ENCODE measurements at regions not wholly inside any gene's neighbourhood (a gene's known extent, or its start where the extent isn't known, plus 50 kb on each side); places are given as distances from the start of the nearest gene placed in this dataset.

DNA sequence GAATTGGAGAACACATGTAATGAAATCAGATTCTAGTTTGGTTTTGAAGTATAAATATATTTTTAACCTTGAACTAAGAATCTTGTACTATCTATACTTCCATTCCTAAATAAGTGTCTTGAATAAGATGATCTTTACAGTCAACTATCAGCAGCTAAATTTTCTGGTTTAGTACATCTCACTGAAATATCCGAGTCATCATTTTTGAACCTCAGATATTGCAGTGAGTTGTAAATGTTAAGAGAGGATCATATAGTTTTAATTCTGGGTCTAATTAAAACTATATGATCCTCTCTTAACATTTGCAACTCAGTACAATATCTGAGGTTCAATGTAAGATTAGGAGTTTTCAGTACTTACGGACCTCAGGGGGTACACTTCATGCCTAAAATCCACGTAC lies 768.8 kb upstream of the ADAMTS5 start:
- no peak for ATAC-seq
- H2AFZ ChIP-seq (ENCODE audit: low read depth, low read length) = no peak overlapping the region
- H3K79me2 ChIP-seq (ENCODE audit: control insufficient read depth, insufficient read depth, low read length) = no peaks in the 10 kb centered on the region
- H3K36me3 ChIP-seq (ENCODE audit: control insufficient read depth, insufficient read depth, low read length) = no peaks in the 10 kb centered on the region
- CTCF ChIA-PET (ENCODE audit: low intra/inter-chr PET ratio) = no interaction called here
- no TSS peak for BruUV-seq (replicated peaks)
- H3K9me1 ChIP-seq (ENCODE audit: control insufficient read depth, insufficient read depth, low read length) = no peaks in the 10 kb centered on the region
- no peak overlapping the region for H3K27ac ChIP-seq (ENCODE audit: extremely low read depth, low read depth, low read length)
- FAIRE-seq = no peak
- POLR2A ChIA-PET = no interaction called here
- no peak overlapping the region for H3K4me2 ChIP-seq (ENCODE audit: insufficient read depth, low read length)
- intact Hi-C loops (cut with micrococcal nuclease) = no loop called here
- WGBS (ENCODE audit: insufficient coverage, low coverage, missing lambda C conversion rate) = 2% methylated on average over 3 of the region's 3 CpGs
- no peak overlapping the region for H3K4me3 ChIP-seq
- no peaks in the 10 kb centered on the region for H3K9me3 ChIP-seq (replicated peaks; ENCODE audit: control insufficient read depth, insufficient read depth, low read depth, low read length)
- no peaks in the 10 kb centered on the region for H3K27me3 ChIP-seq (ENCODE audit: control insufficient read depth in 2 of 2, insufficient read depth in 2 of 2, low read length in 2 of 2)
- no peaks in the 10 kb centered on the region for H3K4me1 ChIP-seq (replicated peaks in 1 of 2; ENCODE audit: control insufficient read depth in 2 of 2, insufficient read depth in 2 of 2, low read length in 2 of 2)
- no peak for DNase-seq (ENCODE audit: extremely low read depth in 1 of 4, low spot score in 3 of 4)
- in situ Hi-C loops (cut with MboI) = no loop called here
- TF ChIP-seq ZNF780A (CRISPR knock-in tag; IDR thresholded peaks at IDR 0.05) = no peak
- TF ChIP-seq ZNF316 (IDR thresholded peaks at IDR 0.05) = peak; percentile 63
- TF ChIP-seq C11orf30 (IDR thresholded peaks at IDR 0.05; ENCODE audit: low read depth) = peak; percentile 13; the same call in 1 of the 2 replicates
- 0 out of 2 replicates have a peak, but pooled peaks have one; percentile 32 for TF ChIP-seq MAFG (tag; conservative IDR thresholded peaks at IDR 0.05)
- peak; percentile 12; the same call in 1 of the 2 replicates for TF ChIP-seq MAFF (IDR thresholded peaks at IDR 0.05; ENCODE audit: low read length)
- TF ChIP-seq MAFK (IDR thresholded peaks at IDR 0.05; ENCODE audit: low read length) = peak; percentile 12; the same call in 1 of the 2 replicates
- no peaks in the 10 kb centered on the region for H4K20me1 ChIP-seq (replicated peaks; ENCODE audit: control insufficient read depth, insufficient read depth, low read length)
- H3K9ac ChIP-seq (ENCODE audit: insufficient read depth in 1 of 2, low read depth in 2 of 2, low read length in 2 of 2) = no peak overlapping the region

DNA sequence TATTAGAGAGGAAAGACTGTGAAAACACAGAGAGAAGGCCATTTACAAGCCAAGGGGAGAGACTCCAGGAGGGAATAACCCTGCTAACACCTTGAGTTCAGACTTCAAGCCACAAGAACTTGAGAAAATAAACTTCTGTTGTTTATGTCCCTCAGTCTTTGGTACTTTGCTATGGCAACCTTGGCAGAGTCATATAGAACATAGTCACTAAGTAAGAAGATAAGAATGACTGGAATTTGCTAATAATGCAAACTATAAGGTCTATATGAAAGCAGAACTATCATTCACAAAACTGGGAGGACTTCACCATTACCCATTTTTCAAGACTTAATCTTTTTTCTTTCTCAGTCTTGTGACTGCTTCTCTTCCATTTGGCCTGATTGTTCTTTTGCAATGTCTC lies 767.3 kb upstream of the ADAMTS5 start:
- in situ Hi-C loops (cut with MboI) (no loop called here), intact Hi-C loops (cut with micrococcal nuclease) (no loop called here)
- Histone ChIP-seq H2AFZ (ENCODE audit: low read depth, low read length) (no peak overlapping the region), H3K4me3 (no peak overlapping the region), H3K9me3 (replicated peaks; ENCODE audit: control insufficient read depth, insufficient read depth, low read depth, low read length) (no peaks in the 10 kb centered on the region), H3K27ac (ENCODE audit: extremely low read depth, low read depth, low read length) (no peak overlapping the region), H3K27me3 (ENCODE audit: control insufficient read depth in 2 of 2, insufficient read depth in 2 of 2, low read length in 2 of 2) (no peaks in the 10 kb centered on the region), H3K36me3 (ENCODE audit: control insufficient read depth, insufficient read depth, low read length) (no peaks in the 10 kb centered on the region), H4K20me1 (replicated peaks; ENCODE audit: control insufficient read depth, insufficient read depth, low read length) (no peaks in the 10 kb centered on the region), H3K9me1 (ENCODE audit: control insufficient read depth, insufficient read depth, low read length) (no peaks in the 10 kb centered on the region), H3K4me2 (ENCODE audit: insufficient read depth, low read length) (no peak overlapping the region), H3K79me2 (ENCODE audit: control insufficient read depth, insufficient read depth, low read length) (no peaks in the 10 kb centered on the region), H3K9ac (ENCODE audit: insufficient read depth in 1 of 2, low read depth in 2 of 2, low read length in 2 of 2) (no peak overlapping the region), H3K4me1 (replicated peaks in 1 of 2; ENCODE audit: control insufficient read depth in 2 of 2, insufficient read depth in 2 of 2, low read length in 2 of 2) (no peaks in the 10 kb centered on the region)
- BruUV-seq (replicated peaks) = no TSS peak
- ChIA-PET CTCF (ENCODE audit: low intra/inter-chr PET ratio) (no interaction called here), POLR2A (no interaction called here)
- FAIRE-seq = no peak
- TF ChIP-seq SRSF7 (optimal IDR thresholded peaks at IDR 0.05; ENCODE audit: low read depth, low read length) (no peak), ZNF165 (CRISPR knock-in tag; IDR thresholded peaks at IDR 0.05; ENCODE audit: borderline replicate concordance) (no peak), POLR2B (IDR thresholded peaks at IDR 0.05; ENCODE audit: low read depth, partially characterized antibody) (no peak), CBX2 (IDR thresholded peaks at IDR 0.05; ENCODE audit: insufficient read depth, low read length, poor library complexity, severe bottlenecking) (no peak), CBX8 (IDR thresholded peaks at IDR 0.05; ENCODE audit: borderline replicate concordance, extremely low read depth, low read depth, low read length, poor library complexity, severe bottlenecking) (no peak), KLF16 (IDR thresholded peaks at IDR 0.05) (no peak), PTBP1 (IDR thresholded peaks at IDR 0.05; ENCODE audit: low read depth, low read length) (no peak), ZC3H8 (IDR thresholded peaks at IDR 0.05) (no peak)
- TF ChIP-seq, protein P1, sequence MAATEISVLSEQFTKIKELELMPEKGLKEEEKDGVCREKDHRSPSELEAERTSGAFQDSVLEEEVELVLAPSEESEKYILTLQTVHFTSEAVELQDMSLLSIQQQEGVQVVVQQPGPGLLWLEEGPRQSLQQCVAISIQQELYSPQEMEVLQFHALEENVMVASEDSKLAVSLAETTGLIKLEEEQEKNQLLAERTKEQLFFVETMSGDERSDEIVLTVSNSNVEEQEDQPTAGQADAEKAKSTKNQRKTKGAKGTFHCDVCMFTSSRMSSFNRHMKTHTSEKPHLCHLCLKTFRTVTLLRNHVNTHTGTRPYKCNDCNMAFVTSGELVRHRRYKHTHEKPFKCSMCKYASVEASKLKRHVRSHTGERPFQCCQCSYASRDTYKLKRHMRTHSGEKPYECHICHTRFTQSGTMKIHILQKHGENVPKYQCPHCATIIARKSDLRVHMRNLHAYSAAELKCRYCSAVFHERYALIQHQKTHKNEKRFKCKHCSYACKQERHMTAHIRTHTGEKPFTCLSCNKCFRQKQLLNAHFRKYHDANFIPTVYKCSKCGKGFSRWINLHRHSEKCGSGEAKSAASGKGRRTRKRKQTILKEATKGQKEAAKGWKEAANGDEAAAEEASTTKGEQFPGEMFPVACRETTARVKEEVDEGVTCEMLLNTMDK (IDR thresholded peaks at IDR 0.05; ENCODE audit: borderline replicate concordance, insufficient read depth, low read depth, low read length, poor library complexity, severe bottlenecking) = no peak
- TF ChIP-seq, protein P2, sequence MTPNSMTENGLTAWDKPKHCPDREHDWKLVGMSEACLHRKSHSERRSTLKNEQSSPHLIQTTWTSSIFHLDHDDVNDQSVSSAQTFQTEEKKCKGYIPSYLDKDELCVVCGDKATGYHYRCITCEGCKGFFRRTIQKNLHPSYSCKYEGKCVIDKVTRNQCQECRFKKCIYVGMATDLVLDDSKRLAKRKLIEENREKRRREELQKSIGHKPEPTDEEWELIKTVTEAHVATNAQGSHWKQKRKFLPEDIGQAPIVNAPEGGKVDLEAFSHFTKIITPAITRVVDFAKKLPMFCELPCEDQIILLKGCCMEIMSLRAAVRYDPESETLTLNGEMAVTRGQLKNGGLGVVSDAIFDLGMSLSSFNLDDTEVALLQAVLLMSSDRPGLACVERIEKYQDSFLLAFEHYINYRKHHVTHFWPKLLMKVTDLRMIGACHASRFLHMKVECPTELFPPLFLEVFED (CRISPR knock-in tag; conservative IDR thresholded peaks at IDR 0.05) = no peak
- no peak for ATAC-seq
- no peak for DNase-seq (ENCODE audit: extremely low read depth in 1 of 4, low spot score in 3 of 4)
